HUES64 (cell line): ENCODE measurements at regions not wholly inside any gene's neighbourhood (a gene's known extent, or its start where the extent isn't known, plus 50 kb on each side); places are given as distances from the start of the nearest gene placed in this dataset.

Experiments
- H3K27ac ChIP-seq: 2 replicates; pipeline ENCODE4 v1.7.0; 2013; ENCODE audit warnings: low read depth, low read length, inconsistent platforms
- H3K27me3 ChIP-seq: 2 replicates; pipeline ENCODE4 v1.6.1; 2013; ENCODE audit warnings: mild to moderate bottlenecking, low read length; ENCODE audit not compliant: insufficient read depth
- H3K36me3 ChIP-seq: 2 replicates; pipeline ENCODE4 v1.6.1; 2013; ENCODE audit warnings: mild to moderate bottlenecking, low read length; ENCODE audit not compliant: insufficient read depth
- H3K4me1 ChIP-seq: 2 replicates; pipeline ENCODE4 v1.6.1; 2013; ENCODE audit warnings: mild to moderate bottlenecking, low read length, moderate library complexity; ENCODE audit not compliant: insufficient read depth
- H3K4me3 ChIP-seq: 2 replicates; pipeline ENCODE4 v1.5.1; 2013; ENCODE audit warnings: mild to moderate bottlenecking, low read length, moderate library complexity
- H3K9ac ChIP-seq: 2 replicates; pipeline ENCODE4 v1.6.1; 2013; ENCODE audit warnings: mild to moderate bottlenecking, low read depth, low read length
- H3K9me3 ChIP-seq: 2 replicates; pipeline ENCODE4 v1.6.1; 2013; ENCODE audit warnings: low read depth, low read length; ENCODE audit not compliant: insufficient read depth
- WGBS: fragments of 150-250, 120-280 bp; methylation state at CpG from one replicate; pipeline ENCODE4 v1.1.7; 2013; ENCODE audit warnings: missing lambda C conversion rate; 5-methylcytosine and 5-hydroxymethylcytosine counted together

GRCh38 chr10:110399106-110399964 lies 94.6 kb upstream of the SMNDC1 start:
- Histone ChIP-seq H3K27me3 (no peaks in the 10 kb centered on the region), H3K36me3 (no peaks in the 10 kb centered on the region), H3K4me1 (peaks cover 16% of the 10 kb centered on the region; the same call in 1 of the 2 replicates), H3K4me3 (no peak overlapping the region), H3K27ac (no peak overlapping the region), H3K9ac (no peak overlapping the region), H3K9me3 (no peaks in the 10 kb centered on the region)
- 92% methylated on average over 9 of the region's 9 CpGs for WGBS

GRCh38 chr10:110399965-110400933 lies 95.5 kb upstream of the SMNDC1 start:
- Histone ChIP-seq H3K27me3 (no peaks in the 10 kb centered on the region), H3K4me3 (no peak overlapping the region), H3K9ac (no peak overlapping the region), H3K9me3 (no peaks in the 10 kb centered on the region), H3K27ac (no peak overlapping the region), H3K4me1 (peaks cover 16% of the 10 kb centered on the region; the same call in 1 of the 2 replicates), H3K36me3 (no peaks in the 10 kb centered on the region)
- WGBS: 94% methylated on average over 6 of the region's 7 CpGs

- Histone ChIP-seq H3K9ac (no peak overlapping the region), H3K4me3 (no peak overlapping the region), H3K27ac (no peak overlapping the region), H3K36me3 (no peaks in the 10 kb centered on the region), H3K4me1 (peaks cover 16% of the 10 kb centered on the region; the same call in 1 of the 2 replicates), H3K27me3 (no peaks in the 10 kb centered on the region), H3K9me3 (no peaks in the 10 kb centered on the region)
- 80% methylated on average over 3 of the region's 3 CpGs for WGBS
Observed at GRCh38 chr10:110401401-110402076, 96.2 kb upstream of the DUSP5 start.

- Histone ChIP-seq H3K27me3 (no peaks in the 10 kb centered on the region), H3K9me3 (no peaks in the 10 kb centered on the region), H3K4me3 (no peak overlapping the region), H3K4me1 (peaks cover 16% of the 10 kb centered on the region; the same call in 1 of the 2 replicates), H3K27ac (no peak overlapping the region), H3K36me3 (no peaks in the 10 kb centered on the region), H3K9ac (no peak overlapping the region)
- 95% methylated on average over 8 of the region's 8 CpGs for whole genome bisulfite sequencing
Observed at GRCh38 chr10:110402077-110402416, 95.7 kb upstream of the DUSP5 start.

- Histone ChIP-seq H3K36me3 (no peaks in the 10 kb centered on the region), H3K9me3 (no peaks in the 10 kb centered on the region), H3K9ac (no peak overlapping the region), H3K4me3 (no peak overlapping the region), H3K27me3 (no peaks in the 10 kb centered on the region), H3K27ac (no peak overlapping the region), H3K4me1 (peaks cover 15% of the 10 kb centered on the region; the same call in 1 of the 2 replicates)
- 94% methylated on average over 9 of the region's 9 CpGs for WGBS
Observed at GRCh38 chr10:110403593-110403992, 94.1 kb upstream of the DUSP5 start.

GRCh38 chr10:110404413-110404812 lies 93.3 kb upstream of the DUSP5 start:
- WGBS: 94% methylated on average over 4 of the region's 4 CpGs
- no peak overlapping the region for H3K9ac ChIP-seq
- H3K4me3 ChIP-seq: no peak overlapping the region
- no peak overlapping the region for H3K27ac ChIP-seq
- H3K27me3 ChIP-seq: no peaks in the 10 kb centered on the region
- H3K4me1 ChIP-seq: peaks cover 8% of the 10 kb centered on the region; the same call in 1 of the 2 replicates
- H3K9me3 ChIP-seq: no peaks in the 10 kb centered on the region
- H3K36me3 ChIP-seq: no peaks in the 10 kb centered on the region

- 85% methylated on average over 8 of the region's 8 CpGs for WGBS
- no peaks in the 10 kb centered on the region for H3K36me3 ChIP-seq
- H3K9me3 ChIP-seq: no peaks in the 10 kb centered on the region
- H3K4me3 ChIP-seq: no peak overlapping the region
- no peak overlapping the region for H3K9ac ChIP-seq
- peaks cover 8% of the 10 kb centered on the region; the same call in 1 of the 2 replicates for H3K4me1 ChIP-seq
- H3K27ac ChIP-seq: no peak overlapping the region
- no peaks in the 10 kb centered on the region for H3K27me3 ChIP-seq
Observed at GRCh38 chr10:110404825-110405224, 92.9 kb upstream of the DUSP5 start.

GRCh38 chr10:110405380-110405779 lies 92.3 kb upstream of the DUSP5 start:
- WGBS: 88% methylated on average over 6 of the region's 6 CpGs
- Histone ChIP-seq H3K36me3 (no peaks in the 10 kb centered on the region), H3K27me3 (no peaks in the 10 kb centered on the region), H3K27ac (no peak overlapping the region), H3K4me3 (no peak overlapping the region), H3K4me1 (peaks cover 8% of the 10 kb centered on the region; the same call in 1 of the 2 replicates), H3K9me3 (no peaks in the 10 kb centered on the region), H3K9ac (no peak overlapping the region)

GRCh38 chr10:110407301-110408170 lies 90.2 kb upstream of the DUSP5 start:
- H3K27ac ChIP-seq: no peak overlapping the region
- H3K27me3 ChIP-seq: no peaks in the 10 kb centered on the region
- no peaks in the 10 kb centered on the region for H3K36me3 ChIP-seq
- H3K4me1 ChIP-seq: peaks cover 8% of the 10 kb centered on the region; the same call in 1 of the 2 replicates
- no peak overlapping the region for H3K9ac ChIP-seq
- 82% methylated on average over 8 of the region's 8 CpGs for WGBS
- no peak overlapping the region for H3K4me3 ChIP-seq
- H3K9me3 ChIP-seq: no peaks in the 10 kb centered on the region

- Histone ChIP-seq H3K36me3 (no peaks in the 10 kb centered on the region), H3K9me3 (no peaks in the 10 kb centered on the region), H3K27me3 (no peaks in the 10 kb centered on the region), H3K4me1 (peaks cover 8% of the 10 kb centered on the region; the same call in 1 of the 2 replicates), H3K4me3 (no peak overlapping the region), H3K27ac (no peak overlapping the region), H3K9ac (no peak overlapping the region)
- WGBS: 61% methylated on average over 10 of the region's 10 CpGs
Observed at GRCh38 chr10:110408203-110408871, 89.4 kb upstream of the DUSP5 start.
